ENCODE measurements at regions not wholly inside any gene's neighbourhood (a gene's known extent, or its start where the extent isn't known, plus 50 kb on each side); places are given as distances from the start of the nearest gene placed in this dataset.
A peak's percentile ranks its signal among the peaks of the same experiment; 100 is the strongest.

DNA sequence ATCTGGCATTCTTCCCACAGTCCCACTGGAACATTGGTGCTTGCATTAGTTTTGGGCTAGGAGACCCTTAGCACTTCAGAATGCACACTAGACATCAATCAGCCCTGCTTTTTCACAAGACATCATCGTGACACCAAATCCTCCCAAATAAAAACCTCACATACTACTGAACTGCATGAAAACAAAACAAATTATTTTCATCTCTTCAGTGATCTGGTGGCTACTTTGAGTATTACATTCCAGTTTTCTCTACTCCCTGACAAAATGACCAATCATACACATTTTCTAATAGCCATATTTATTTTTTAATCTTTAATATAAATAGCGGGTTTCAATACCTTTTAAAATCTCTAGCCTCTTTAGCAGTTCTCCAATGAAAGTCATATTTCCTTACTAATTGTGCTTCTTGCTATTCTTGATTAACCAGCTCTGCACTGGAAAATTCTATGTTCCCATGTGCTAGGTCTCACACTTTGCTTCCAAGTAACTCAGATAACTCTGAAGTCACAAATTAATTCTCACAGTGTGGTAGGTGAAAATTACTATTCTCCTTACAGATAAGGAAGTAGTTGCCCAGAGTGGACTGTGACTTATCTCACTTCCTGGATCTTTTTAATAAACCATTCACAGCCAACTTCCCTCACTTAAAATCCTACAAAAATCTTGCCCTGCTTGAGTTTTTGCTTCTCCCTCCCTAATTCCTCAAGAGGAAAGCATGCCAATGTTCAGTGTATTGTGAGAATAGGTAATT lies 82.5 kb upstream of the EPB41L3 start:
- WGBS, 2 experiments (ENCODE audit: insufficient coverage in 1 of 2, insufficient read length in 1 of 2): 87 to 94% methylated on average over 2 of the region's 2 CpGs
- Histone ChIP-seq H3K27ac (ENCODE audit: low read depth, low read length) (no peak overlapping the region), H3K4me3 (ENCODE audit: low read length) (no peak overlapping the region), H3K9ac (ENCODE audit: extremely low read depth, low read length, poor library complexity, severe bottlenecking) (no peak overlapping the region), H3K36me3 (ENCODE audit: control insufficient read depth, insufficient read depth, low read length) (no peaks in the 10 kb centered on the region), H3K4me1 (ENCODE audit: control insufficient read depth, insufficient read depth, low read length) (peaks cover 2% of the 10 kb centered on the region), H3K9me3 (ENCODE audit: control insufficient read depth, low read length) (no peaks in the 10 kb centered on the region), H3K27me3 (ENCODE audit: control insufficient read depth, insufficient read depth, low read length, poor library complexity, severe bottlenecking) (peaks cover 30% of the 10 kb centered on the region)
- H3K27ac Mint-ChIP-seq: no peak overlapping the region
- H3K4me1 Mint-ChIP-seq: peaks cover 2% of the 10 kb centered on the region
- TF ChIP-seq CTCF (conservative IDR thresholded peaks at IDR 0.05): peak; percentile 32
- H3K27me3 Mint-ChIP-seq (ENCODE audit: insufficient read depth): peaks cover 16% of the 10 kb centered on the region
- H3K9me3 Mint-ChIP-seq: no peaks in the 10 kb centered on the region
- H3K36me3 Mint-ChIP-seq (ENCODE audit: low read depth): no peaks in the 10 kb centered on the region
- no peak for DNase-seq
- no peak overlapping the region for H3K4me3 Mint-ChIP-seq

DNA sequence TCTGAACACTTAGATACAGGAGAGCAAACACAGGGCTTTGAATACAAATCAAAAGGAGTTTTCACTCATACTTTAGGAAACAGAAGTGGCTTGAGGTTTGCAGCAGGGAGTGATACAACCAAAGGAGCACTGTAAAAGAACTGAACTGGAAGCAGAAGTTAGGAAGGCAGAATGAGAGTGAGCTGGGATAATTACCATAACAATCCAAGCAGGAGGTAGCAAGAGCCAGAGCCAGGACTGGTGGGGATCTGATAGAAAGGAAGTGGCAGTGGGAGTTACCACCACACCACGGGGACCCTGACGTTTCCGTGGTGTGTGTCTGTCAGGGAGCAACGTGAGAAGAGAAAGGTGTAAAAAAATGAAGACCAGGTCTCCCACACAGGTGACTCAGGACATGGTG lies 81.3 kb upstream of the EPB41L3 start:
- no peak for TF ChIP-seq CTCF (conservative IDR thresholded peaks at IDR 0.05)
- no peaks in the 10 kb centered on the region for H3K9me3 Mint-ChIP-seq
- peaks cover 11% of the 10 kb centered on the region for H3K27me3 Mint-ChIP-seq (ENCODE audit: insufficient read depth)
- Histone ChIP-seq H3K27ac (ENCODE audit: low read depth, low read length) (no peak overlapping the region), H3K9me3 (ENCODE audit: control insufficient read depth, low read length) (no peaks in the 10 kb centered on the region), H3K27me3 (ENCODE audit: control insufficient read depth, insufficient read depth, low read length, poor library complexity, severe bottlenecking) (peaks cover 23% of the 10 kb centered on the region), H3K4me1 (ENCODE audit: control insufficient read depth, insufficient read depth, low read length) (peaks cover 2% of the 10 kb centered on the region), H3K4me3 (ENCODE audit: low read length) (no peak overlapping the region), H3K36me3 (ENCODE audit: control insufficient read depth, insufficient read depth, low read length) (no peaks in the 10 kb centered on the region), H3K9ac (ENCODE audit: extremely low read depth, low read length, poor library complexity, severe bottlenecking) (no peak overlapping the region)
- DNase-seq: peak; percentile 59
- no peaks in the 10 kb centered on the region for H3K36me3 Mint-ChIP-seq (ENCODE audit: low read depth)
- 11 to 14% methylated on average over 1 to 4 of the region's 4 CpGs for WGBS, 2 experiments (ENCODE audit: insufficient coverage in 1 of 2, insufficient read length in 1 of 2)
- H3K4me3 Mint-ChIP-seq: no peak overlapping the region
- peaks cover 2% of the 10 kb centered on the region for H3K4me1 Mint-ChIP-seq
- no peak overlapping the region for H3K27ac Mint-ChIP-seq

- Mint-ChIP-seq H3K9me3 (no peaks in the 10 kb centered on the region), H3K27me3 (ENCODE audit: insufficient read depth) (peaks cover 5% of the 10 kb centered on the region), H3K27ac (no peak overlapping the region), H3K4me1 (peaks cover 2% of the 10 kb centered on the region), H3K36me3 (ENCODE audit: low read depth) (no peaks in the 10 kb centered on the region), H3K4me3 (no peak overlapping the region)
- Histone ChIP-seq H3K4me3 (ENCODE audit: low read length) (no peak overlapping the region), H3K36me3 (ENCODE audit: control insufficient read depth, insufficient read depth, low read length) (no peaks in the 10 kb centered on the region), H3K9ac (ENCODE audit: extremely low read depth, low read length, poor library complexity, severe bottlenecking) (no peak overlapping the region), H3K27ac (ENCODE audit: low read depth, low read length) (no peak overlapping the region), H3K9me3 (ENCODE audit: control insufficient read depth, low read length) (no peaks in the 10 kb centered on the region), H3K27me3 (ENCODE audit: control insufficient read depth, insufficient read depth, low read length, poor library complexity, severe bottlenecking) (peaks cover 10% of the 10 kb centered on the region), H3K4me1 (ENCODE audit: control insufficient read depth, insufficient read depth, low read length) (peaks cover 2% of the 10 kb centered on the region)
- no peak for TF ChIP-seq CTCF (conservative IDR thresholded peaks at IDR 0.05)
- no peak for DNase-seq
- 100% methylated on average over 4 of the region's 4 CpGs; no CpG with 5 or more reads in 1 of the 2 experiments for WGBS, 2 experiments (ENCODE audit: insufficient coverage in 1 of 2, insufficient read length in 1 of 2)
Measured at GRCh38 chr18:5622905-5623304, 79.1 kb upstream of the EPB41L3 start.
